ENCODE measurements at regions not wholly inside any gene's neighbourhood (a gene's known extent, or its start where the extent isn't known, plus 50 kb on each side); places are given as distances from the start of the nearest gene placed in this dataset.

DNA sequence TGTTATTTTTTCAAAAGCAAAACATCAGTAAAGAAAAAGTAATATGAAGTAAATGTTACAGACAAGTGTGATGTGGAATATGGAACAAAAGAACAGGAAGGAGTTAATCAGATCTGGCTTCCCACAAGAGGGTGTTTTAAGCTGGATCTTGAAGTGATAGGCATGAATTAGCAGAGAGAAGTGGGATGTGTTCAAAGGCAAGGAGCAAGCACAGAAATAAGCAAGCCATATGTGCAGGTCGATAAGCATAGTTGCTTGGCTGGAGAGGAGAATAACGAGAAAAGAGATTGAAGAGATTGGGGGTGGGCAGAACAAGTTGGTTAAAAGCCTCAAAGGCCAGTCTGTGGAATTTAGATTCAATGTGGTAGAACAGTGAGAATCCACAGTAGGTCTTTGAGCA is 60.9 kb upstream of the PRPS1 start:
- DNase-seq: no peak
- H3K9me3 ChIP-seq: no peaks in the 10 kb centered on the region

DNA sequence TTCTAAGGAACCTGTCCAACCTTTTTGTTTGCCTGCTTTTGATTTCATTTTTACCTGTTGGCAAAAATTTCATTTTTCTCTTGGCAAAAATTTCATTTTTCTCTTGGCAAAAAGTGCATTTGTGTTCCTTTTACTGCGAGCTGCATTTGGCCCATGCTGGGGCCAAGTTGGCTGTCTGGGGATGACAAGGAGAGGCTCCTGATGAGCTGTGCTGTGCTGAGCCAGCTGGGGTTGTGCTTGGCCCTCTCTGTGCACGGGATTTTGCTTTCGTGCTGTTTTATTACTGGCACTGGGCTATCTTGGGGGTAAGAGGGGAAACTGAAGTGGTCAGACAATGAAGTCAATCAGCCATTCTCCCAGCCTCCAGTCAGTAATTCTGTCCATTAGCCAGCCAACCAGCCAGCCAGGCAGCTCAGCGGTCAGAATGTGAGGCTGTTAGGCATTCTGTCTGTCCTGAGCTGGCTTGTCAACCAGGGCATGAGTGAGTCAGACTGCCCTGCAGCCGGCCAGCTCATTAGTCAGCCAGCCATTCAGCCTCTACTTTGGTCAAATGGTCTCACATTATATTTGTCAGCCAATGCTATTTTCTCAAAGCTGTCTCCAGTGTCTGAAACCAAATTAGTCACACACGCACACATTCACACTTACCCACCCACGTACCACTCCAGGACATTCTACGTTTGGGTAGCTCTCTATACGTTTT is 56.9 kb upstream of the PRPS1 start:
- Histone ChIP-seq H3K36me3 (no peaks in the 10 kb centered on the region), H3K4me3 (no peak overlapping the region), H3K4me1 (no peaks in the 10 kb centered on the region), H3K27me3 (peaks cover 0 to 9% (median 0%) of the 10 kb centered on the region in 9 donors), H3K9me3 (no peaks in the 10 kb centered on the region), H3K27ac (no peak overlapping the region)
- DNase-seq (no peak), ATAC-seq (peak in 1 of 4 donors; percentile 41)
- TF ChIP-seq POLR2A (IDR thresholded peaks at IDR 0.05): no peak
- TF ChIP-seq, protein P1, sequence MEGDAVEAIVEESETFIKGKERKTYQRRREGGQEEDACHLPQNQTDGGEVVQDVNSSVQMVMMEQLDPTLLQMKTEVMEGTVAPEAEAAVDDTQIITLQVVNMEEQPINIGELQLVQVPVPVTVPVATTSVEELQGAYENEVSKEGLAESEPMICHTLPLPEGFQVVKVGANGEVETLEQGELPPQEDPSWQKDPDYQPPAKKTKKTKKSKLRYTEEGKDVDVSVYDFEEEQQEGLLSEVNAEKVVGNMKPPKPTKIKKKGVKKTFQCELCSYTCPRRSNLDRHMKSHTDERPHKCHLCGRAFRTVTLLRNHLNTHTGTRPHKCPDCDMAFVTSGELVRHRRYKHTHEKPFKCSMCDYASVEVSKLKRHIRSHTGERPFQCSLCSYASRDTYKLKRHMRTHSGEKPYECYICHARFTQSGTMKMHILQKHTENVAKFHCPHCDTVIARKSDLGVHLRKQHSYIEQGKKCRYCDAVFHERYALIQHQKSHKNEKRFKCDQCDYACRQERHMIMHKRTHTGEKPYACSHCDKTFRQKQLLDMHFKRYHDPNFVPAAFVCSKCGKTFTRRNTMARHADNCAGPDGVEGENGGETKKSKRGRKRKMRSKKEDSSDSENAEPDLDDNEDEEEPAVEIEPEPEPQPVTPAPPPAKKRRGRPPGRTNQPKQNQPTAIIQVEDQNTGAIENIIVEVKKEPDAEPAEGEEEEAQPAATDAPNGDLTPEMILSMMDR (IDR thresholded peaks at IDR 0.05): no peak
- intact Hi-C loops (cut with DNase I): no loop called here
- WGBS, 4 donors: 81 to 83% (median 82%) methylated on average over 8 to 9 of the region's 9 CpGs

More for the DNA sequence above, 60.9 kb upstream of the PRPS1 start:
- no peaks in the 10 kb centered on the region for H3K36me3 ChIP-seq
- no peak for ATAC-seq
- no peaks in the 10 kb centered on the region for H3K4me1 ChIP-seq
- no peak overlapping the region for H3K27ac ChIP-seq
- WGBS, 4 donors: 25 to 50% (median 38%) methylated on average over 2 of the region's 2 CpGs
- H3K4me3 ChIP-seq: no peak overlapping the region
- TF ChIP-seq POLR2A (IDR thresholded peaks at IDR 0.05): no peak
- TF ChIP-seq, protein P1 (IDR thresholded peaks at IDR 0.05): no peak
- H3K27me3 ChIP-seq: peaks cover 0 to 9% (median 0%) of the 10 kb centered on the region in 9 donors
- intact Hi-C loops (cut with DNase I): no loop called here

DNA sequence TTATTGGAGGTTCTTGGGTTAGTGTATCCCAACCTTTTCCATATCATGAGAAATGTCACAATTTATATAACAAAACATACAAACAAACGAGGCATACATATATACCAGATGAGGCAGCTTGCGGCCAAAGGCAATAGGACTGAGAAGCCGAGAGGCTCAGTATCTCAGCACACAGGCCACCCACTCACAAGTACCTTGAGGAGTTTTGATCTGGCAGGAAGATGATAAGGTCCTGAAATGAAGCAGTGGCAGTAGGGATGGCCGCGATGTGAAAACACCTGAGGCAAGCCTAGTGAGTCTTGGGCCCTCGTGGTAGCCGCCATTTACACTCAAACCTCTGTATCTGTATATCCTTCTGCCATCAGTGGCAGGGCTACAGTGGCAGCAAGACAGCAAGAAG is 55.3 kb upstream of the PRPS1 start:
- no peak for DNase-seq
- 77 to 94% (median 90%) methylated on average over 7 of the region's 7 CpGs for WGBS, 4 donors
- H3K36me3 ChIP-seq: no peaks in the 10 kb centered on the region
- peaks cover 0 to 9% (median 0%) of the 10 kb centered on the region in 9 donors for H3K27me3 ChIP-seq
- no peaks in the 10 kb centered on the region for H3K9me3 ChIP-seq
- ATAC-seq: no peak
- H3K4me3 ChIP-seq: no peak overlapping the region
- TF ChIP-seq POLR2A (IDR thresholded peaks at IDR 0.05): no peak
- TF ChIP-seq, protein P1 (IDR thresholded peaks at IDR 0.05): no peak
- intact Hi-C loops (cut with DNase I): no loop called here
- no peaks in the 10 kb centered on the region for H3K4me1 ChIP-seq
- H3K27ac ChIP-seq: no peak overlapping the region

DNA sequence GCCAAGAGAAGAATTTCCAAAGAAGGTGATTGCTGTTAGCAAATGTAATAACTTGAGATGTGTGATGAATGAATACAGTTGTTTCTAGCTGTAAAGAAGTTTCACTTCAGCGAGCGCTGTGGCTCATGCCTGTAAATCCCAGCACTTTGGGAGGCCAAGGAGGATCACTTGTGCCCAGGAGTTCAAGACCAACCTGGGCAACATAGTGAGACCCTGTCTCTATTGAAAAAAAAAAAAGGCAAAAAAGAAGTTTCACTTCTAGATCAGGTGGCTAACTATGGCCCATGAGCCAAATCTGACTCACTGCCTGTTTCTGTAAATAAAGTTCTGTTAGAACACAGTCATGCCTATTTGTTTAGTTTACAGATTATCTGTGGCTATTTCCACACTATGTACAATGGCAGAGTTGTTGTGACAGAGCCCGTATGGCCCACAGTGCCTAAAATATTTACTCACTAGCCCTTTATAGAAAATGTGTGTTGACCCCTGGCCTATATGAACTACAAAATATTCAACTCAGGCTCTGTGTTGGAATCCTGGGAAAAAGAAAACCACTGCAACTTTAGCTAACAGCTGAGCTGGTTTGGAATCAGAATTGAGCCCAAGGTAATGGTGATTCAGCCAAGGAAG is 54.1 kb upstream of the PRPS1 start:
- no peak for TF ChIP-seq POLR2A (IDR thresholded peaks at IDR 0.05)
- TF ChIP-seq, protein P1 (IDR thresholded peaks at IDR 0.05): no peak
- DNase-seq: no peak
- Histone ChIP-seq H3K27ac (no peak overlapping the region), H3K4me3 (no peak overlapping the region), H3K36me3 (no peaks in the 10 kb centered on the region), H3K4me1 (no peaks in the 10 kb centered on the region), H3K27me3 (peaks cover 0 to 9% (median 0%) of the 10 kb centered on the region in 9 donors), H3K9me3 (no peaks in the 10 kb centered on the region)
- 81 to 91% (median 88%) methylated on average over 3 of the region's 3 CpGs for WGBS, 4 donors
- ATAC-seq: no peak
- intact Hi-C loops (cut with DNase I): no loop called here

All from heart left ventricle (tissue), 16 donors.